Activated CD8-positive, alpha-beta memory T cell treated with anti-CD3 and anti-CD28 coated beads, Interleukin-2, amount 50 U/mL, for 48 hours (primary cell): ENCODE measurements at regions not wholly inside any gene's neighbourhood (a gene's known extent, or its start where the extent isn't known, plus 50 kb on each side); places are given as distances from the start of the nearest gene placed in this dataset.

Experiments
- DNase-seq: peaks from one replicate; pipeline ENCODE4 v3.0.0-alpha.2; 2020

GRCh38 chr2:41741951-41742595 is 305.7 kb upstream of the PKDCC start:
- no peak for DNase-seq

GRCh38 chr2:41743324-41743723 is 304.5 kb upstream of the PKDCC start:
- no peak for DNase-seq

GRCh38 chr2:41750829-41751228 is 297.0 kb upstream of the PKDCC start:
- no peak for DNase-seq

DNA sequence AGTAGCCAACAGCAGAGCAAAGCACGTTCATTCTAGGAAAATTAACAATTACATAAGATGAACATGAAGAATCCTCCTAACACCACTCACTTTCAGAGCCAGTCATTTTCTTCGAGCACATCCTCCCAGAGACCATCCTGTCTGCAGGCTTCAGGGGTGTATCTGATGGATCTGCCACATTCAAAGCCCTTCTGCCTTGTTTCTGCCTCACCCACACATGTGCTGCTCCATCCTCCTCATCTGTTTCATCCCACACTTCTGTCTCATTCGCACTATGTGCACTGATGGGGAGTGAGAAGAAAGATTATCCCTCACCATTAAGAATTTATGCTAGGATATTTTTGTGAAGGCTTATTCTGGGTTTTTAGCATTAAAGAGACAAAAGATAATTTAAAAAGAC is 287.9 kb upstream of the PKDCC start:
- DNase-seq = no peak

DNA sequence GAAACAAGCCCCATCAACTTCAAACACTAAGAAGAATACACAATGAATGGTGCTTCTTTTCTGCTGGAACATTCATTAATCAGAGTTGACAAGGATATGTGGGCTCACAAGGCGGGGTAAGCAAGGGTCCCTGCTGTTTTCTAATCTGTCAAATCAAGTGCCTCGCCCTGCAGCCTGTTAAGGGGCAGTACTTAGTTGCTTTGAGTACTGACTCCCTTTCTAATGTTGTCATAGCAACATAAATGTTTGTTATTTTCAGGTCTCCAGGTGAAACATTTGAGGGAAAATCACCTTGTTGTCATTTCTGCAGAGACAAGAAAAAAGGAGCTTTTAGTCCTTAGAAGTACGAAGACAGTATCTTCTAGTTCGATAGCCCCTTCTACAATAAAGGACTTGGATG is 284.7 kb upstream of the PKDCC start:
- no peak for DNase-seq

GRCh38 chr2:41764131-41764530 is 283.7 kb upstream of the PKDCC start:
- DNase-seq = no peak

- DNase-seq = no peak
Observed at GRCh38 chr2:41764919-41765318, 282.9 kb upstream of the PKDCC start.

DNA sequence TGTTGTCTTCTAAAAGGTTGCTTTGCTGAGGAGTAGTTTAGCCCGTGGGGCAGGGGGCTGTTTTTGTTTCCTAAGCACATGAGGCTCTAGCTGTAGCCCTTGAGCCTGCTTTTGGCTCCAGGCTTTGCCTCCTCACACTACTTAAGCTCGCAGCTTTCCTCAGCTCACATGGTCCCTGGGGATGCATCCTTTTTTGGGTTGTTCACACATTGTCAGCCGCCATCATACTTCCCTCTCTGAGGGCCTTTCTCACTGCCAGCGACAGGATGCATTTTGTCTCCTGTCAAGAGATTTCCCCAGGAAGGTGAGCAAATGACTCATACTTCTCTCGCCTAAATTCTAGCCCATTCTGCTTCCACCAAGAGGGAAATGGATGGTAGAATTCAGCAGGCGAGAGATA is 279.5 kb upstream of the PKDCC start:
- DNase-seq = no peak

GRCh38 chr2:41771710-41772109 is 276.1 kb upstream of the PKDCC start:
- no peak for DNase-seq

DNA sequence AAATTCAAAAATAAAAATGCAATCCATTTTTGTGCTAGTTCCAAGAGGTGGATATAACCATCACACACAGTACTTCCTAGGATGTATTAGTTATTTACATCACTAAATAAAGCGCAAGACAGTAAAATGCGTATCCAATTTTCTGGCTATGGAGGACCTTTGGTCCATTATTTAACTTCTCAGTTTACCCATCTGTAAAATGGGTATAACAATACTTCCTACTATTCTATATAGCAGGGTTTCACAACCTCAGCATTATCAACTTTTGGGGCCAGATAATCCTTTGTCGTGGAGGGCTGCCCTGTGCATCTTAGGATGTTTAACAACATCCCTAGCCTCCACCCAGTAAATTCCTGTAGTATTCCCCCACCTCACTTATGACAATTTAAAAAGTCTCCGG is 275.1 kb upstream of the PKDCC start:
- DNase-seq = no peak

GRCh38 chr2:41774011-41774605 is 273.7 kb upstream of the PKDCC start:
- DNase-seq = no peak

DNA sequence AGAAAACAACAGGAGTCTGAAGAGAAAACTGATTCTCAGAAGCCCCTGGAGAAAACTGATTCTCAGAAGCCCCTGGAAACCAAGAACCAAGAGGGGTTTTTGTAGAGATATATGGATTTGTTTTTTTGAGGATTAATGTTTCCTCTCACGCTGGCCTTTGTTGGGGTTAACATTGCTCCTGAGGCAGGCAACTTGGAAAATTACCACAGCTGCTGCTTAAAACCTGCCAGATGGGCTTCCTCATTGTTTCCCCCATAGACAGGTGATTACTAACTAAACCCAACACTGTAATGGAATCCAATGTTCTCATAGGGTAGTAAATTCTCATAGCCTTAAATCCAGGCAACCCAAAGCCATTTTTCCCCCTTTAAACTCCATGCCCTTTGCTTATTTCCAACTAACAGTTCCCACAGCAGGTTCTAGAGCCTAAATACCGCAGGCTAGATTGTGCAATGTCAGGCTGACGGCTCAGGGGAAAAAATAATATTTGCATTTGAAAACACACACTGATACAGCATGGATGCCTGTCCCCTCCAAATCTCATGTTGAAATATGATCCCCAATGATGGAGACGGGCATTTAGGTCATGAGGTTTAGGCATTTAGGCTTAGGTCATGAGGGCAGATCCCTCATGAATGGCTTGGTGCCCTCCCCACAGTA is 272.3 kb upstream of the PKDCC start:
- no peak for DNase-seq

GRCh38 chr2:41779888-41780287 is 267.9 kb upstream of the PKDCC start:
- DNase-seq = no peak

- DNase-seq = no peak
Observed at GRCh38 chr2:41782306-41783158, 265.3 kb upstream of the PKDCC start.

DNA sequence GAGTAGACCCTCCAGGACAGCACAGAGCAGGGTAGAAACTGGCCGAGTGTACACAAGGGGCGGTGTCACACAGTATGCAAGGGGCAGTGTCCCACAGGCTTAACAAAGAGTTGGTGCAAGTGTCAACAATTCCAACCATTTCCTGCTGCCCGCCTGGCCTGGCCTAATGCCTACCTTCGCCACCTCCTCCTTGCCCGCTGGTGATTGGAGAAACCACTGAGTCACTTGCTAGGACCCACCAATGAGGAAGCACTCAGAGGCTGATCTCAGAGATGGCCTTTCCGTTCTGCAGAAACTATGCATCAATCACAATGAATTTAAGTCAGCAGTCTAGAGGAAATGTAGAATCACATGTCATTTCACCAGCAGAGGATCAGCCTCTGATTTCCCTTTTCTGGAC is 263.3 kb upstream of the PKDCC start:
- DNase-seq = no peak

- DNase-seq = no peak
Observed at GRCh38 chr2:41785251-41786022, 262.4 kb upstream of the PKDCC start.

DNA sequence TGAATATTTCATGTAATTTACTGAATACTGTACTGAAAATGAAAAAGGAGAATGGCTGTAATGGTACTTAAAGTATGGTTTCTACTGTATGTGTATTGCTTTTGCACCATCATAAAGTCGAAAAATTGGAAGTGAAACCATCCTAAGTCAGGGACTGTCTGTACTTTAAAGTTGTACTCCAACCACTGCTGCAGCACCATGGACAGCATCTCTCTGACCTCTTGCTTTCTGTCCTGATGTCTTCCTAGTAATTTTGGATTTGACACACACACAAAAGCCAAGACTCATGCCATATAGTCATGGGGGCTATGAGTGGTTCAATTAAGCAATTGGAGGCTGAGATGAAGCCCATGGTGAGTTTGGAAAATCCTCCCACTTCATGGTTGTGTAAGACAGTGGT is 256.3 kb upstream of the PKDCC start:
- DNase-seq = no peak

GRCh38 chr2:41803361-41803760 is 244.5 kb upstream of the PKDCC start:
- DNase-seq = no peak

DNA sequence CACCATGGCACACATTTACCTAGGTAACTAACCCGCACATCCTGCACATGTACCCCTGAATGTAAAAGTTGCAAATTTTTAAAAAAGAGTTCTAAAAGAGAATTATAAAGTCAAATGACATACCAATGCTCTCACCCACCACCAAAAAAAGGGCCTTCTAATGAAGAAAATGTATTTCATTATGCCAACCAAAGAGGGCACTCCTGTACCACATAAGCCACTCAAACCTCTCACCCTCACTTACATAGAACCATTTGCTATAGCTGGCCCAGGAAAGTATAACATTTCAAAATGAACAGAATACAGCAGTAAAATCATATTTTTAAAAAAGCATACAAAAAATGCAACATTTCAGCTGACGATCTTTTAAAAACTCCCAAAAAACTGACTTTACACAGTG is 241.5 kb upstream of the PKDCC start:
- no peak for DNase-seq

DNA sequence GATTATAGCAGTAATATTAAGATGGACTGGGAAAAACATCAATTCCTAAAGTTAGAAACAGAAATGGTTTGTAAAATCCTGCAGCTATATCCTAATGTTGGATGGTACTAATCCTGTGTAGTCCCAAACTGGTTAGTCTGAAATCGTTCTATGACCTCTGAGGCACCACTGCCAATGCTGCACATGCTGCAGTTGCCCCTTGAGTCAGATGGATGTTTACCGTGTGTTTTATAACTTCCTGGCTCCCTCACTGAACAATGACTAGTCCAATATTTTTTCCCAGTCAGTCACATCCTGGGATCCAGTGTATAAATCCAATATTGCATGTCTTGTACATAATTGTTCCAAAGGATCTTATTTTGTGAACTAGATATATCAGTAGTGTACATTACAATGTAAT is 226.7 kb upstream of the PKDCC start:
- DNase-seq = no peak

- DNase-seq = no peak
Observed at GRCh38 chr2:41826921-41827320, 220.9 kb upstream of the PKDCC start.

DNA sequence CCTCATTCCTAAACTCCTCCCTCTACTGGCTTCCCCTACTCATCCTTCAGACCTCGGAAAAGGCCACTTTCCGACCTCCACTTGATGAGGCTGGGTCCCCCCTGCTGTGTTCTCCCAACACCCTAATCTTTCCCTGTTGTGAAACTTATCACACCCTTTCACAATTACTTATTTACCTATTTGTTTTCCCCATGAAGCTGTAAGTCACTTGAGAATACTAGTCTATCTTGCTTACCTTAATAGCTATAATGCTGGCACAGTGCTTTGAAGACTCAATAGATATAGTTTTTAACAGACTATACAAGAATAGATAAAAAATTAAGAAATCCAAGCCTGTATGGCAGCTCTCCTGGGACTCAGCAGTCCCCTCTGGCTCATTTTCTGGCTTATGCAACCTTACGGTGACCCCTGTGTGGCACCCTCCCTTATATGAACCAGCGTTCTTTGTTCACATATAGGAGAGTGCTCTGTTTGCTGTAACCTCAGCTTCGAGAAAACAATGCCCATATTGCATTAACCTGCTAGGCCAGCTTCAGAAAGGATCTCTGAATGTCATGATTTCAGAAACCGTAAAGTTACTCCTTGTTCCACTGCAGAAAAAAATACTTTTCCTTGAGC is 220.4 kb upstream of the PKDCC start:
- no peak for DNase-seq
